Eye (tissue), 1 donor: ENCODE measurements at regions not wholly inside any gene's neighbourhood (a gene's known extent, or its start where the extent isn't known, plus 50 kb on each side); places are given as distances from the start of the nearest gene placed in this dataset.
"Not testable (repeated sequence)": the region's sequence is repeated elsewhere in the genome, so short reads cannot be mapped to it uniquely, and the experiment has no call there.

Experiments
- DNase-seq: peaks from one replicate; pipeline ENCODE4 v3.0.0-alpha.2; 2015

- no peak for DNase-seq
Measured at GRCh38 chr6:19159561-19159960, 677.6 kb upstream of the ID4 start.

DNA sequence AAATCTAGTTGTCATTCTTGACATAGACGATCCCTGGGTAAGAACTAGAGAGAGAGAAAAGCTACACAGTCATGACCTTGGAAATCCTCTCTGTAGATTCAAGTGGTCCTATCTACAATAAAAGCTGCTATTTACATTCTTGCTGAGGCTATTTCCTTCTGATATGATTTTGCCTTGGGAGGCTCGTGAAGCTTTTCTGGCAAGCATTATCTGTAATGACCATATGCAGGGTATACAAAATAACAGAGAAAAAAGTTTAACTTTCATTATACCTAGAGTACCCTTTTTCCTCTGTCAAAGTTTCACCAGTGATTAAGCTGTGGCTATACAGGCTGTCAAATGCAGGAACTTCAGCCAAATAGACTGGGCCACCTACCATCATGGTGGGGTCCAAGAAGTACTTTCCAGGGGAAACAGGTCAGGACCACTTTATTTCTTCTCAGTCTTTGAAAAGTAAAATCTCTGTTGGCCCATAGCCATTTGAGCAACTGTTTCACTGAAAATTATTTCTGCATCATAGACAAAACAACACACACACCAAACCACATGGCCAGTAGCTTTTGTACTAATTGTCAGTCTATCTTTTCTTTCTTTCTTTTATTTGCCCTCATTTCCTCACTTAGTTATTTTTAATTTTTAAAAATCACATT, 677.0 kb upstream of the ID4 start:
- DNase-seq = no peak

DNA sequence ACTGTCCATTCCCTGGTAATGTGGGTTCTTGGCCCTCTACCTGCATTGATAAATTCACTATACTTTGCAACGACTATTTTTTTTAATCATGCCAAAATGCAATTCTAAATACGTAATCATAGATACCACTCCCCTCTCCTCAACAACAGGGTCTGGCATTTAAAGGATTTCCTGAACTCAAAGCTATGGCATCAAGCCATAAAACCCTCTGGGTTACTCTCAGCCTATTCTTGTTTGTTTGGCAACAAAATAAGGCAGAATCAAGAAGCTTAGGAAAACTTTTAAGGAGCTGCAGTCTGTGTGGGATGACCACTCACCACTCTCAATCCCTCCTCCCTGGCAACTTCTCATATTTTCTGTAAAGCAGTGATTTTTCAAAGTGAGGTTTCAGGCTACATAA, 669.9 kb upstream of the ID4 start:
- DNase-seq = no peak

DNA sequence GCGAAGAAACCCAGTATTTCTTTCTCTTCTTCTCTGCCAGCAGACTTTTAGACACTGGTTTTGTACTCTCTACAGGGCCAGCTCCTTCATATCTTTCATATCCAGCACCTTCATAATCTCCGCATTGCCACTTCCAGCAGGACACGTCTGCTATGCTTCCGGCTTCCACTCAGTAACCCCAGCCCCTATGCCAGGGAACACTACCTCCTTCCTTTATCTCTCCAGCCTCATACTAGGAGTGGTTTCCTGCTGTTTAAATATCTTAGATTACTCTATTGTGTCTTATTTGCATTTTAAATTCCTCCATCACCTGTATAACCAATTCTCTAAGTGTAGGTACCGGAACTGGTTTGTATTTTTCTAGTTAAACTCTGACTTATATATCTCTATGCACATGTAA, 667.8 kb upstream of the ID4 start:
- no peak for DNase-seq

DNA sequence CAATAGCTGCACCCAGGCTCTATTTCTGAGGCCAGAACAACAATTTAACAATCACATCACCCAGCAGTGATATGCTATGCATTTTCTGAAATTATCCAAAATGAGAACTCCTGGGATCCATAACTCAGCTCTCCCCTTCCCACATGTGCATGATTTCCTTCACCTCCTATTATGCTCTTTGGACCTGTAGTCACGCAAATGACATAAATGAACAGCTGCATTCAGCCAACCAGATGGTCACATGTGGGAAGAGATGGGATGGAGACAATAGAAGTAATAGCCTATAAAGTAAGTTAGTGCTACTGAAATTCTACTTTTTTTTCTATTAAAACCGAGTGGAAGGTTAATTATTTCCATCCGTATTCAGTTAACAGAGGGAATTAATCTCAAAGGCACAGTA, 662.1 kb upstream of the ID4 start:
- no peak for DNase-seq

DNA sequence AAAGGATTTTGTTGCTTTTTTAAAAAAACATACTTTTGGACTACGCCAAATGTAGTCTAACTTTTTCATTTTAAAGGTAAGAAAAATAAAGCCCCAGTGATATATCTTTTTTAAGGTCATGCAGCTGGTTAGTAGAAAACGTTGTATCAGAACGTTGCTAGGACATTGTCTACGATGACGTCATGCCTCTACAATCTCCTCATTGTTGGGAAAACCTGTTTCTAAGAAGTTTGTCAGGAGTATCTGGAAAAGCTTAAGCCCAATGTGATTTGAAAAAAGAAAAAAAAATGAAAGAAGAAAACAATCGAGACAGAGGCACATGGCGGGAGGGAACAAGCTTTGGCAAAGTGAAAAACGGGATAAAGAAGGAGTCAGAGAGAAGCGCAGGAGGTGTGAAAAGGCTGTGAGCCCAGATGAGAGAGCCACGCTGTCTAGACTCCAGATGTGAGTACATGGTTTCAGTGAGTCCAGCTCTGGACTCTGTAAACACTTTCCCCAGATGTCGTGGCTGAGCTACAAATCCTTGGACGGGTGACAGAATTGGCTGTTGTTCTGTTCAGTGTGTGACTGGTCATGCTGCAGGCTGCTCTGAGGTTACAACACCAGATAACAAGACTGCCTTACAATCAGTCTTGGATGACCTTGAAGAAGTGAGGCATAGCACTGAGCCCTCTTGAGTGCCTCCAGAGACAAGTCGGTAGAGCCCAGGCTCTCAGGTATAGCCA, 656.7 kb upstream of the ID4 start:
- DNase-seq = peak; percentile 30

- no peak for DNase-seq
Measured at GRCh38 chr6:19181211-19181610, 656.0 kb upstream of the ID4 start.

DNA sequence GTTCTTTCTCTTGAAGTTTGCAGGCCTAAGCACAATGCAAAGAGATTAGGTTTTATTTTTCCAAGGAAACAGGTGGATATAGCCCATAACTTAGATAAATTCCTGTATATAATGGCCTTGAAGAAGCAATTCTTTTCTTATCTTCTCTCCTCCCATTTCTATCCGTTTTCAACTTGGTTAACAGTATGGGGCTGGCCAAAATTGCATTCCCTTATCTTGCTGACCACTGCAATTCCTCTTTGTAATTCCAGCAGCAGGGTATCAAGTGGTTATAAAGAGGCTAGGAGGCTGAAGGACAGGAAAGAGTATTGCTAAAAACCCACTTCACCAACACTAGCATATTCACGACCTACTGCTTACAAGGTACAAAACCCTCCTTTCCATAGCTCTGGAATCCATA, 643.5 kb upstream of the ID4 start:
- no peak for DNase-seq

GRCh38 chr6:19204445-19204844, 632.7 kb upstream of the ID4 start:
- no peak for DNase-seq

DNA sequence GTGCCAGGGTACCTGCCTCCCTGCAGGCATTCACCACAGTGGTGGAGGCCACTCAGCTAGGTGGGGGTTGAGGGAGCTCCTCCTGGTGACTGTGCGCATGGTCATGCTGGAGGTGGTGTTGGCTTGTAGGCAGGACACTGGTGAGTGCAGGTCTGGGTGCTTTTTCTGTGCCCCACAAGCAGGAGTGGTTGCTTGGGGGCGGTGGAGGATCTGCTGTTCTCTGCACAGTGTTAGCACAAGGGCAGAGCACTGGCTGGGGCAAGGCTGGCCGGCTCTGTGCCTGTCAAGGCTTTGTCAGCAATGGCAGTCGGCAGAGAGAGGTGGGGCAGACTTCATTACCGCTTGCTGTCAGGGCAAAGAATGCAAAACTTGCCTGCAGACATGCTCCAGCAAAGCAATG, 632.1 kb upstream of the ID4 start:
- DNase-seq = no peak

- DNase-seq = no peak
Measured at GRCh38 chr6:19209202-19209601, 628.0 kb upstream of the ID4 start.

- peak; percentile 3 for DNase-seq
Measured at GRCh38 chr6:19210849-19211590, 626.1 kb upstream of the ID4 start.

DNA sequence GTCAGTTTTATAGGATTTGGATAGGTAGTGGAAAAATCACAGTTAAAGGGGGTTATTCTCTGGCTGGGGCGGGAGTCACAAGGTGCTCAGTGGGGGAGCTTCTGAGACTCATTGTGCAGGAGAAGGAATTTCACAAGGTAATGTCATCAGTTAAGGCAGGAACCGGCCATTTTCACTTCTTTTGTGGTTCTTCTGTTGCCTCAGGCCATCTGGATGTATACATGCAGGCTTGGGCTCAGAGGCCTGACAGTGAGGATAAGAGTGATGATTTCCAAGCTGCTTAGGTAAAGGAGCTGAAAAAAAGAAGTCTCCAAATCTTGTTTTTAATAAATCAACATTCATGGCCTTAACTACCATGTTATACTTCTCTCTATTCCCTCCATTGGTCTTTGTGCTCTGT, 622.9 kb upstream of the ID4 start:
- no peak for DNase-seq

DNA sequence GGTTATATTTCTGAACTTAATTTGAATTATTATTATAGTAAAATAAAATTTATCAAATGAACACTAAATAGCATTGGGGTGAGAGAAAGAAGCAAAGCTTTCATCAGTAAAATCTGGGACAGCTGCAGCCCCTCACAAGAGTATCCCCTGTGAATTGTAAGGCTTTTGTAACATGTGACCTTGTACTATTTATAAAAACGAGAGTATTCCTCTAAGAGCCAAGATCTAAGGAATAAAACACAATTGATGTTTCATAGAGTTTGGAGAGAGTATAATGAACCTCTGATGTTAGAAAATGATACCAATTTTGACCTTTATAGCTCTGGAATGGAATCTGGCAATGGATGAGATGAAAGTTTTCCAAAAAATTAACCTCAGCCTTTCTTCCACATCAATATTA, 617.2 kb upstream of the ID4 start:
- DNase-seq = no peak

DNA sequence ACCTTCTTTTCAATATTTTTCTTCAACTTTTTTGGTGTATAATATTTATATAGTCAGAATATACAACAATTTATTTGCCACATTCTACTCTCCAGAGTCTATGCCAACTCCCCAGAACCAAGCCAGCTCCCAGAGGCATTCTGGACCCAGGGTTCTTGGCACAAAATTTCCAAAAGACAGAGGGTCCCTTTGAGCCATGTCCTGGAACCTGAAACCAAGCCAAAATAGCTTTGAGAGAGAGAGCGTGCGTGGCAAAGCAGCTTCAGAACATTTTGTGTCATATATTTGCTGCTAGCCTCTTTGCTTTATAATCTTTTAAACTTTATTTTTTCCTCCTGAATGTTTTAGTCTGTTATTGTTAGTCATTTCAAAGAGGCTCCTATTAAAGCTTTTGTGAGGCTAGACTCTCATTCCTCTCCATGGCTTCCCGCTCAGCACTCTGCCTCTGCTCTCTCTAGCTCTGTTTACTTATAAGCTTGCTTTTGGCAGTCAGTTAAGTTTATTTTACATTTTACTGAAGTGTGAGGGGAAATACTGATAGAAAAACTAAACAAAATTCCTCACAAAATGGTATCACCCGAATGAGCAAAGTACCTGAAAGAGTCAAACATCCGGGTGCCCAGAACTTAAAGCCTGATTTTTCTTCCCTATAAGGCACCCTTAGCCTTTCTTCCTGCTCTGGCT, 605.1 kb upstream of the ID4 start:
- DNase-seq = no peak

DNA sequence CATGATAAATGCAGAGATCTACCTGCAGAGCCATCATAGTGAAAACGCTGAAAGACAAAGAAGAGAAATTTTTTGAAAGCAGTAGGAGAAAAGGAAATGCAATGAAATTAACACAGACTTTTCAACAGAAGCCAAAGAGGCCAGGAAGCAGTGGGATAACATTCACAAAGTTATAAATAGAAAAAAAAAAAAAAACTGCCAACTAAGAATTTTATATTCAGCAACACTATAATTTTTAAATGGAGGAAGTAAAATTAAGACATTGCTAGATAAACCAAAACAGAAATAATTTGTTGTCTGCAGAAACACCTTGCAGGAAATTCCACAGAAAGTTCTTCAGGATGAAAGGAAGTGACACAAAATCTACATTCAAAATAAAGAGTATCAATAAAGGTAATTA, 591.5 kb upstream of the ID4 start:
- no peak for DNase-seq

- DNase-seq = not testable (repeated sequence)
Measured at GRCh38 chr6:19247181-19247580, 590.0 kb upstream of the ID4 start.

DNA sequence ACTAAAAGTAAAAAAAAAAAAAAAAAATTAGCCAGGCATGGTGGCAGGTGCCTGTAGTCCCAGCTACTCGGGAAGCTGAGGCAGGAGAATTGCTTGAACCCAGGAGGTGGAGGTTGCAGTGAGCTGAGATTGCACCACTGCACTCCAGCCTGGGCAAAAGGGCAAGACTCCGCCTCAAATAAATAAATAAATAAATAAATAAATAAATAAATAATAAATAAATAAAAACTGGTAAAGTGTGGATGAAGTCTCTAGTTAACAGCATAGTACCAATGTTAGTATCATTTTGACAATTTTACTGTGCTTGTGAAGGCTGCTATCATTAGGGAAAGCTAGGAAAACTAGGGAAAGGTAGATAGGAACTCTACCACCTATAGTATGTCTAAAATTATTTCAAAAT, 581.0 kb upstream of the ID4 start:
- not testable (repeated sequence) for DNase-seq

DNA sequence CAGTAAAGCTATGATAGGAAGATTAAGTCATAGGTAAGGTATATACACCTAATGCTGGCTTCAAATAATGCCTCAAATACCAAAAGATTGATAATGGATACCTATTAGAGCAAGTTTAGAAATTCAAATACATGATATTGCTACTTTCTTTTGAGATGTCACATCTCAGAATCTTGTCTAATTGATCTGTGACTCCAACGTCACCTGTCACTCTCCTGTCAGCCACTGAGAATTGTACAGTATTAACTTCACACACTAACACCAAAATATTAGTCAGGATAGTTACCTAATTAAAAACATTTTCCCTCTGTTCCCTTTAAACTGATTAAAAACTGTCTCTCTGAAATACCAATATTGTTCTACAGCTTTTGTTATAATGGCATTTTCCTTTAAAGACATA, 575.5 kb upstream of the ID4 start:
- DNase-seq = no peak

GRCh38 chr6:19268117-19268516, 569.1 kb upstream of the ID4 start:
- DNase-seq = no peak

GRCh38 chr6:19268718-19269117, 568.5 kb upstream of the ID4 start:
- no peak for DNase-seq

GRCh38 chr6:19269341-19269898, 567.8 kb upstream of the ID4 start:
- DNase-seq = no peak

- no peak for DNase-seq
Measured at GRCh38 chr6:19270616-19271015, 566.6 kb upstream of the ID4 start.
